GM23248 (cell line): ENCODE measurements at regions not wholly inside any gene's neighbourhood (a gene's known extent, or its start where the extent isn't known, plus 50 kb on each side); places are given as distances from the start of the nearest gene placed in this dataset.

Experiments
- EZH2 ChIP-seq: fragments of 200-600 bp; sonication (generic); IDR thresholded peaks from 2 replicates; pipeline ENCODE4 v1.6.1; 2018; ENCODE audit warnings: antibody characterized with exemption, mild to moderate bottlenecking; ENCODE audit not compliant: insufficient read depth, poor library complexity, severe bottlenecking
- EZH2phosphoT487 ChIP-seq: fragments of 200-600 bp; sonication (generic); IDR thresholded peaks from 2 replicates; pipeline ENCODE4 v1.6.1; 2018; ENCODE audit warnings: antibody characterized with exemption, moderate library complexity, mild to moderate bottlenecking, low read depth; ENCODE audit not compliant: insufficient read depth

GRCh38 chr7:42378149-42378548 is 141.1 kb upstream of the GLI3 start:
- TF ChIP-seq EZH2 (no peak), EZH2phosphoT487 (no peak)
